Fibroblast of mammary gland (primary cell): ENCODE measurements at regions not wholly inside any gene's neighbourhood (a gene's known extent, or its start where the extent isn't known, plus 50 kb on each side); places are given as distances from the start of the nearest gene placed in this dataset.

Source experiments
- DNase-seq: peaks from one replicate; pipeline ENCODE4 v3.0.0-alpha.2; 2010; ENCODE audit warnings: low read depth
- H3K4me3 ChIP-seq: 2 replicates; pipeline ENCODE4 v1.5.1; 2011; ENCODE audit warnings: low read depth, mild to moderate bottlenecking, low read length, moderate library complexity; ENCODE audit not compliant: control insufficient read depth
- TF ChIP-seq, protein P1 (sequence below): conservative IDR thresholded peaks from 2 replicates; pipeline ENCODE4 v1.5.1; 2011; ENCODE audit warnings: low read depth, low read length, inconsistent platforms; ENCODE audit not compliant: control insufficient read depth, insufficient read depth

GRCh38 chr2:39999864-40000263 is 220.8 kb upstream of the THUMPD2 start:
- H3K4me3 ChIP-seq = no peak overlapping the region
- DNase-seq = no peak
- TF ChIP-seq, protein P1, sequence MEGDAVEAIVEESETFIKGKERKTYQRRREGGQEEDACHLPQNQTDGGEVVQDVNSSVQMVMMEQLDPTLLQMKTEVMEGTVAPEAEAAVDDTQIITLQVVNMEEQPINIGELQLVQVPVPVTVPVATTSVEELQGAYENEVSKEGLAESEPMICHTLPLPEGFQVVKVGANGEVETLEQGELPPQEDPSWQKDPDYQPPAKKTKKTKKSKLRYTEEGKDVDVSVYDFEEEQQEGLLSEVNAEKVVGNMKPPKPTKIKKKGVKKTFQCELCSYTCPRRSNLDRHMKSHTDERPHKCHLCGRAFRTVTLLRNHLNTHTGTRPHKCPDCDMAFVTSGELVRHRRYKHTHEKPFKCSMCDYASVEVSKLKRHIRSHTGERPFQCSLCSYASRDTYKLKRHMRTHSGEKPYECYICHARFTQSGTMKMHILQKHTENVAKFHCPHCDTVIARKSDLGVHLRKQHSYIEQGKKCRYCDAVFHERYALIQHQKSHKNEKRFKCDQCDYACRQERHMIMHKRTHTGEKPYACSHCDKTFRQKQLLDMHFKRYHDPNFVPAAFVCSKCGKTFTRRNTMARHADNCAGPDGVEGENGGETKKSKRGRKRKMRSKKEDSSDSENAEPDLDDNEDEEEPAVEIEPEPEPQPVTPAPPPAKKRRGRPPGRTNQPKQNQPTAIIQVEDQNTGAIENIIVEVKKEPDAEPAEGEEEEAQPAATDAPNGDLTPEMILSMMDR = no peak

- TF ChIP-seq, protein P1 = no peak
- DNase-seq = no peak
- no peak overlapping the region for H3K4me3 ChIP-seq
These were observed 219.6 kb upstream of the THUMPD2 start for GRCh38 chr2:39998617-39999016.

- DNase-seq = peak; percentile 84
- H3K4me3 ChIP-seq = no peak overlapping the region
- TF ChIP-seq, protein P1 = no peak
These were observed 217.6 kb upstream of the THUMPD2 start for GRCh38 chr2:39996653-39997080.

- H3K4me3 ChIP-seq = no peak overlapping the region
- no peak for DNase-seq
- TF ChIP-seq, protein P1 = no peak
These were observed 216.1 kb upstream of the THUMPD2 start for GRCh38 chr2:39995005-39995737.

GRCh38 chr2:39994151-39994550 is 215.1 kb upstream of the THUMPD2 start:
- TF ChIP-seq, protein P1 = no peak
- peak; percentile 90 for DNase-seq
- H3K4me3 ChIP-seq = no peak overlapping the region

DNA sequence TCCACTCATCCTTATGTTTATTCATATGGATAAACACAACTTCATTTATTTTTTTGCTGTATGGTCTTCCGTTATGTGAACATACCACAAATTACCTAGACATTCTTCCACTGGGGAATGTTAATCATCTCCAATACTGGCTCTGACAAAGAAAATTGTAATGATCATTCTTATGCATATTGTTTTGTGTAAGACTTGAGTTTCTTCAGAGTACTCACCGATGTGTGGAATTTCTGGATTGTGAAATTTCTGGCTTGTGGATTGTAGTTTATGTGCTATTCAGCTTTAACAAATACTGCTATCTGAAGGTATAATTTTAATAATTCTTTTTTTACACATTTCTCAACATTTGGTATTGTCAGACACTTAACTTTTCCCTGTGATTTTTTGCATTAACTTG is 212.2 kb upstream of the THUMPD2 start:
- TF ChIP-seq, protein P1 = no peak
- no peak overlapping the region for H3K4me3 ChIP-seq
- peak; percentile 50 for DNase-seq
